NB4 (cell line): ENCODE measurements at regions not wholly inside any gene's neighbourhood (a gene's known extent, or its start where the extent isn't known, plus 50 kb on each side); places are given as distances from the start of the nearest gene placed in this dataset.

ENCODE experiments used
- CTCF ChIP-seq: IDR thresholded peaks from one replicate; pipeline ENCODE4 v1.5.1; 2012; ENCODE audit warnings: low read depth, low read length
- MAX ChIP-seq: IDR thresholded peaks from 2 replicates; pipeline ENCODE4 v1.6.1; 2011; ENCODE audit warnings: low read depth, low read length
- POLR2A ChIP-seq: IDR thresholded peaks from 2 replicates; pipeline ENCODE4 v1.6.1; 2011; ENCODE audit warnings: mild to moderate bottlenecking; ENCODE audit not compliant: insufficient read length; ENCODE audit errors: extremely low read depth

- no peak for TF ChIP-seq POLR2A
- no peak for TF ChIP-seq CTCF
- no peak for TF ChIP-seq MAX
Observed at GRCh38 chr5:88558366-88558765, 289.7 kb upstream of the TMEM161B start.
